IPS DF 19.7 (cell line): ENCODE measurements at regions not wholly inside any gene's neighbourhood (a gene's known extent, or its start where the extent isn't known, plus 50 kb on each side); places are given as distances from the start of the nearest gene placed in this dataset.

Source experiments
- DNase-seq: peaks from one replicate; pipeline ENCODE4 v3.0.0-alpha.2; 2013; ENCODE audit warnings: low read depth, low spot score

- DNase-seq: no peak
Observed at GRCh38 chr9:31601666-31602065, 782.8 kb upstream of the ACO1 start.

GRCh38 chr9:31604531-31604930 is 779.9 kb upstream of the ACO1 start:
- no peak for DNase-seq

GRCh38 chr9:31605164-31605563 is 779.3 kb upstream of the ACO1 start:
- DNase-seq: no peak

GRCh38 chr9:31606678-31607077 is 777.8 kb upstream of the ACO1 start:
- no peak for DNase-seq

GRCh38 chr9:31608416-31608815 is 776.0 kb upstream of the ACO1 start:
- no peak for DNase-seq

- no peak for DNase-seq
Observed at GRCh38 chr9:31608881-31609280, 775.6 kb upstream of the ACO1 start.

- no peak for DNase-seq
Observed at GRCh38 chr9:31612336-31613030, 772.0 kb upstream of the ACO1 start.

GRCh38 chr9:31615966-31616365 is 768.5 kb upstream of the ACO1 start:
- DNase-seq: no peak

GRCh38 chr9:31623511-31623910 is 760.9 kb upstream of the ACO1 start:
- no peak for DNase-seq

- DNase-seq: no peak
Observed at GRCh38 chr9:31629292-31629691, 755.2 kb upstream of the ACO1 start.

GRCh38 chr9:31637265-31637664 is 747.2 kb upstream of the ACO1 start:
- DNase-seq: no peak

- DNase-seq: no peak
Observed at GRCh38 chr9:31637861-31638260, 746.6 kb upstream of the ACO1 start.

- DNase-seq: no peak
Observed at GRCh38 chr9:31639451-31639850, 745.0 kb upstream of the ACO1 start.

- no peak for DNase-seq
Observed at GRCh38 chr9:31669311-31669710, 715.1 kb upstream of the ACO1 start.

GRCh38 chr9:31671011-31671410 is 713.4 kb upstream of the ACO1 start:
- no peak for DNase-seq

- no peak for DNase-seq
Observed at GRCh38 chr9:31674264-31674663, 710.2 kb upstream of the ACO1 start.

- DNase-seq: no peak
Observed at GRCh38 chr9:31677415-31677814, 707.0 kb upstream of the ACO1 start.

- DNase-seq: no peak
Observed at GRCh38 chr9:31677877-31678276, 706.6 kb upstream of the ACO1 start.

- no peak for DNase-seq
Observed at GRCh38 chr9:31683116-31683515, 701.3 kb upstream of the ACO1 start.

- no peak for DNase-seq
Observed at GRCh38 chr9:31697956-31698355, 686.5 kb upstream of the ACO1 start.

GRCh38 chr9:31699836-31700235 is 684.6 kb upstream of the ACO1 start:
- no peak for DNase-seq

GRCh38 chr9:31700252-31701045 is 684.0 kb upstream of the ACO1 start:
- DNase-seq: no peak

- DNase-seq: no peak
Observed at GRCh38 chr9:31702957-31703356, 681.5 kb upstream of the ACO1 start.
